Nephron (organoid): ENCODE measurements at regions not wholly inside any gene's neighbourhood (a gene's known extent, or its start where the extent isn't known, plus 50 kb on each side); places are given as distances from the start of the nearest gene placed in this dataset.

ENCODE experiments used
- H3K27ac Mint-ChIP-seq, 3 experiments: 2 replicates each; pipeline ENCODE4 v1.8.0; 2020; ENCODE audit warnings: mixed read lengths in 3 of 3, mild to moderate bottlenecking in 2 of 3, moderate library complexity in 1 of 3
- H3K27me3 Mint-ChIP-seq: 2 replicates; pipeline ENCODE4 v1.8.0; 2021; ENCODE audit warnings: low read depth, mild to moderate bottlenecking, moderate library complexity, mixed read lengths
- H3K36me3 Mint-ChIP-seq: 2 replicates; pipeline ENCODE4 v1.8.0; 2020; ENCODE audit warnings: low read depth, mixed read lengths
- H3K4me1 Mint-ChIP-seq: 2 replicates; pipeline ENCODE4 v1.8.0; 2020; ENCODE audit warnings: mixed read lengths
- H3K4me3 Mint-ChIP-seq, 3 experiments: 2 replicates each; pipeline ENCODE4 v1.8.0; 2020; ENCODE audit warnings: mild to moderate bottlenecking in 3 of 3, mixed read lengths in 3 of 3, moderate library complexity in 2 of 3
- H3K9me3 Mint-ChIP-seq: 2 replicates; pipeline ENCODE4 v1.8.0; 2020; ENCODE audit warnings: mixed read lengths
- TF ChIP-seq, protein P1 (sequence below), 3 experiments: fragments of 200-600 bp; sonication (generic); IDR thresholded peaks; one replicate each; pipeline ENCODE4 v1.5.0; 2021; ENCODE audit warnings: antibody characterized with exemption in 3 of 3; ENCODE audit not compliant: unreplicated experiment in 3 of 3

DNA sequence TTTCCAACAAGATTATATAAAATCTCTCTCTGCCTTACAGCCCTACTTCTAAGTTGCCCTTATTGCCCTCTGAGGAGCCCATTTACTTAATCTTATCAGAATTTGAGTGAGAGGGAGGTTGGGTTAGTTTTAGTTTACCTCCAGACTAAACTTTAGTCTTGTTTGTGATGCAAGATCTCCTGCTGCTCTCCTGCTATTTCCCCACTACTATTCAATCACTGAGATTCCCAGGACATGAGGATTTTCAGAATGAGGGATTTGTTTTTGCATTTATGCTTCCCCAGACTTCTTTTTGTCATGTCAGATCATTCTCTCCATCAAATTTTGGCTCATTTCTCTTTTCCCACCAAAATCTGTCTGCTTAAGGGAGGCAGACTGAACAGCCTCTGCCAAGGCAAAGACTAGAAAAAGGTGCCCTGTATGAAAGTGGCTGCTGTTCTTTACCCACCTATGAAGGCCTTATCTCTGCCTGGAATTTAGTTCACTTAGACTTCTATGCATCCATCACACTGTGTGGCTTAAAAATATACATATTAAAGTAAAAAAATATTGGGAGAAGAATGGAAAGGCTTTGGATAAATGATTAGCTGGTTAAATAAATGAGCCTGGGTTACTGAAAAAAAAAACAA lies 401.3 kb downstream of the PID1 start:
- Mint-ChIP-seq H3K4me3 (no peak overlapping the region), H3K27me3 (no peaks in the 10 kb centered on the region), H3K27ac (no peak overlapping the region), H3K9me3 (peaks cover 4% of the 10 kb centered on the region), H3K4me1 (no peaks in the 10 kb centered on the region), H3K36me3 (no peaks in the 10 kb centered on the region)
- TF ChIP-seq, protein P1, sequence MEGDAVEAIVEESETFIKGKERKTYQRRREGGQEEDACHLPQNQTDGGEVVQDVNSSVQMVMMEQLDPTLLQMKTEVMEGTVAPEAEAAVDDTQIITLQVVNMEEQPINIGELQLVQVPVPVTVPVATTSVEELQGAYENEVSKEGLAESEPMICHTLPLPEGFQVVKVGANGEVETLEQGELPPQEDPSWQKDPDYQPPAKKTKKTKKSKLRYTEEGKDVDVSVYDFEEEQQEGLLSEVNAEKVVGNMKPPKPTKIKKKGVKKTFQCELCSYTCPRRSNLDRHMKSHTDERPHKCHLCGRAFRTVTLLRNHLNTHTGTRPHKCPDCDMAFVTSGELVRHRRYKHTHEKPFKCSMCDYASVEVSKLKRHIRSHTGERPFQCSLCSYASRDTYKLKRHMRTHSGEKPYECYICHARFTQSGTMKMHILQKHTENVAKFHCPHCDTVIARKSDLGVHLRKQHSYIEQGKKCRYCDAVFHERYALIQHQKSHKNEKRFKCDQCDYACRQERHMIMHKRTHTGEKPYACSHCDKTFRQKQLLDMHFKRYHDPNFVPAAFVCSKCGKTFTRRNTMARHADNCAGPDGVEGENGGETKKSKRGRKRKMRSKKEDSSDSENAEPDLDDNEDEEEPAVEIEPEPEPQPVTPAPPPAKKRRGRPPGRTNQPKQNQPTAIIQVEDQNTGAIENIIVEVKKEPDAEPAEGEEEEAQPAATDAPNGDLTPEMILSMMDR (IDR thresholded peaks at IDR 0.05; ENCODE audit: unreplicated experiment in 3 of 3) = no peak

DNA sequence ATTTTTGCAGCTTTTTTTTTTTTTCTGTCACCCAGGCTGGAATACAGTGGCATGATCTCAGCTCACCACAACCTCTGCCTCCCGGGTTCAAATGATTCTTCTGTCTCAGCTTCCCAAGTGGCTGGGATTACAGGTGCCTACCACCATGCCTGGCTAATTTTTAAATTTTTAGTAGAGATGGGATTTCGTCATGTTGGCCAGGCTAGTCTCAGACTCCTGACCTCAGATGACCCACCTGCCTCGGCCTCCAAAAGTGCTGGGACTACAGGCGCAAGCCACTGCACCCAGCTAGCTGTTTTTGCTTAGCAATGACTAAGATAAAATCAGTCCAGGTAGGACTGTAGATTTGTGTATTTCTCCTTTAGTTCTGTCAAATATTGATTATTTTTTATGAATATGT lies 403.7 kb downstream of the PID1 start:
- no peaks in the 10 kb centered on the region for H3K36me3 Mint-ChIP-seq
- no peak overlapping the region for H3K4me3 Mint-ChIP-seq
- TF ChIP-seq, protein P1 (IDR thresholded peaks at IDR 0.05; ENCODE audit: unreplicated experiment in 3 of 3) = no peak
- H3K27ac Mint-ChIP-seq = no peak overlapping the region
- peaks cover 4% of the 10 kb centered on the region for H3K9me3 Mint-ChIP-seq
- H3K27me3 Mint-ChIP-seq = peaks cover 9% of the 10 kb centered on the region
- no peaks in the 10 kb centered on the region for H3K4me1 Mint-ChIP-seq

DNA sequence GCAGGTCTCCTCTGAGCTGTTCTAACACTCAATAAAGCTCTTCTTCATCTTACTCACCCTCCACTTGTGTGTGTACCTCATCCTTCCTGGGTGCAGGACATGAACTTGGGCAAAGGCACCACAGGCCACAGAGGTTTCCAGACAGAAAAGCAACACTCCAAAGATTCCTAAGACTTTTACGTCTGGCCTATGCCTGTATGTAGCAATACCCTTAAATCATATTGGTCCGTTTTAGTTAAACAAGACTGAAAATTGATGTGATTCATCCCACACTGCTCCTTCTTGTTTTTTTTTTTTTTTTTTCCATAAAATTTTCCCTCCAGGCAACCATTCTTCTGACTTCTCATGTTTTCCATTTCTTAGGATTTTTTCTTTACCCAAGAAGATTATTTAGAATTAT lies 404.3 kb downstream of the PID1 start:
- Mint-ChIP-seq H3K27ac (no peak overlapping the region), H3K4me1 (no peaks in the 10 kb centered on the region), H3K27me3 (peaks cover 9% of the 10 kb centered on the region), H3K9me3 (peaks cover 4% of the 10 kb centered on the region), H3K4me3 (no peak overlapping the region), H3K36me3 (no peaks in the 10 kb centered on the region)
- TF ChIP-seq, protein P1 (IDR thresholded peaks at IDR 0.05; ENCODE audit: unreplicated experiment in 3 of 3) = no peak

DNA sequence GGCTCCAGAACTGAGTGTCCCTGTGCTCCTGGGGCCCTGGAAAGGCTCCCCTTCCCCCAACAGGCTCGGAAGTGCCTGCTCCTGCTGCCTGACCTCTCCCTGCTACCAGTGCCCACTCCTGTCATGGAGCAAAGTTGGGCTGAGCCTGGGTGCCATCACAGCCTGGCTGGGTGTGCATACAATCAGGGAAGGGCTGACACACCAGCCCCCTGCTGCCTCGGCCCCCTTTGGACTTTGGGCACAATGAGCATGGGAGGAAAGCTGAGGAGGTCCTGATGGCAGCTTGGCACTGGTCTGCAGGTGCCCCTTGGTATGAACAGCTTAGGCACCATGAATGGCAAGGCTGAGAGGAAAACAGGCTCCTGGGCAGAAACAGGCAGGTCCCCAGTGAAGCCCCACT lies 405.0 kb downstream of the PID1 start:
- Mint-ChIP-seq H3K4me1 (no peaks in the 10 kb centered on the region), H3K4me3 (no peak overlapping the region), H3K27ac (no peak overlapping the region), H3K27me3 (peaks cover 9% of the 10 kb centered on the region), H3K36me3 (no peaks in the 10 kb centered on the region), H3K9me3 (peaks cover 4% of the 10 kb centered on the region)
- TF ChIP-seq, protein P1 (IDR thresholded peaks at IDR 0.05; ENCODE audit: unreplicated experiment in 3 of 3) = no peak

DNA sequence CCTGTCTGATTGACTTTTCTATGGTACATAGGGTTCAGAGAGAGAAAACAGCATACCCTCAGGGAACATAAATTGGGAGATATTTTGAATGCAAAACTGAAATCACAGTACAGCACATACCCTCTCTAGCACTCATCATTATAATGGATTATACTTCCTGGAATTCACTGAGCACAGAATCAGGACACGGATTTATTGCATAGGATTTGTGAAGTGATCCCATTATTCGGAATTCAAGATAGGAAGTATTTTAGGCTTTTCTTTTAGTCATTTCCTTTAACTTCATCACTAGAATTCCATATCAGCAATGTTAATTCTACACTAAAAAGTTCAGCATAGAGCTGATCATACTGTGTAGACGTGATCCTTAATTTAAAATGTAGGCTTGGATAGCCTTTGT lies 407.0 kb downstream of the PID1 start:
- Mint-ChIP-seq H3K4me1 (no peaks in the 10 kb centered on the region), H3K36me3 (no peaks in the 10 kb centered on the region), H3K27ac (no peak overlapping the region), H3K27me3 (peaks cover 9% of the 10 kb centered on the region), H3K4me3 (no peak overlapping the region), H3K9me3 (peaks cover 4% of the 10 kb centered on the region)
- TF ChIP-seq, protein P1 (IDR thresholded peaks at IDR 0.05; ENCODE audit: unreplicated experiment in 3 of 3) = no peak

DNA sequence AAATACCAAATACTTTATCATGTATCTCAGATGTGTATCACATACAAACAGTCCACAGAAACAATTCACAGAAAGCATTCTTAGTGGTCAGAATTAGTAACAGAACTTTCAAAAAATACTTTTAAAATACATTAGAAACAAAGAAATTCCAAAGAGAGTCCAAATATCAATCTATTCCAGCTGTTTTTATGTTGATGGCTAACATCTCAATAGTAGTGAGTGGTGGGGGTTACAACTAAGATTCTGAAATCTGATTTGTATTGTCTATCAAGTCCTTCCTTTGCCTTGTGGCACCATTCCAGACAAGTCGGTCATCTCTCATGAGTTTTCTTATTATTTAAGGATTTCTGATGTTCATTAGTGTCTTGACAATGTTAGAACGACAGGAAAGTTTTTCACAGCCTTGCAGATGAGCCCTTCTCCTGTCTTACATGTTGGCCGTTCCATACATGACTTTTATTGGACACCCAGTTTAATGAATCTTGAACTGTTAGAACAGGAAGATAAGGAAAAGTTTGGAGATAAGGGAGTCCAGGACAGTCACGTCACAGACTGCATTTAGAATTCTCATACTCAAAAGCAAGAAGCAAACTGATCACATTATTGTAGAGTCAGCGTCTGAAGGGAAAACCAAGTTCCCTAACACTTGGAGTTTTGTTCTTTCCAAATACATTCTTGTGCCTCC lies 410.3 kb downstream of the PID1 start:
- TF ChIP-seq, protein P1 (IDR thresholded peaks at IDR 0.05; ENCODE audit: unreplicated experiment in 3 of 3) = no peak
- no peaks in the 10 kb centered on the region for H3K9me3 Mint-ChIP-seq
- no peaks in the 10 kb centered on the region for H3K4me1 Mint-ChIP-seq
- no peak overlapping the region for H3K27ac Mint-ChIP-seq
- peaks cover 14% of the 10 kb centered on the region for H3K27me3 Mint-ChIP-seq
- no peaks in the 10 kb centered on the region for H3K36me3 Mint-ChIP-seq
- H3K4me3 Mint-ChIP-seq = no peak overlapping the region
